NCI-H774 (cell line): ENCODE measurements at regions not wholly inside any gene's neighbourhood (a gene's known extent, or its start where the extent isn't known, plus 50 kb on each side); places are given as distances from the start of the nearest gene placed in this dataset.
A peak's percentile ranks its signal among the peaks of the same experiment; 100 is the strongest.

Experiments used
- DNase-seq: peaks from one replicate; lab custom pipeline; 2025; lab: John Stamatoyannopoulos, UW

GRCh38 chr9:81847181-81847915, 80.9 kb upstream of the SPATA31D4 start:
- DNase-seq, result no peak

- no peak for DNase-seq
Observed at GRCh38 chr9:81848472-81848871, 79.8 kb upstream of the SPATA31D4 start.

- no peak for DNase-seq
Observed at GRCh38 chr9:81849631-81850259, 78.5 kb upstream of the SPATA31D4 start.

GRCh38 chr9:81850724-81851123, 77.5 kb upstream of the SPATA31D4 start:
- DNase-seq, result no peak

DNA sequence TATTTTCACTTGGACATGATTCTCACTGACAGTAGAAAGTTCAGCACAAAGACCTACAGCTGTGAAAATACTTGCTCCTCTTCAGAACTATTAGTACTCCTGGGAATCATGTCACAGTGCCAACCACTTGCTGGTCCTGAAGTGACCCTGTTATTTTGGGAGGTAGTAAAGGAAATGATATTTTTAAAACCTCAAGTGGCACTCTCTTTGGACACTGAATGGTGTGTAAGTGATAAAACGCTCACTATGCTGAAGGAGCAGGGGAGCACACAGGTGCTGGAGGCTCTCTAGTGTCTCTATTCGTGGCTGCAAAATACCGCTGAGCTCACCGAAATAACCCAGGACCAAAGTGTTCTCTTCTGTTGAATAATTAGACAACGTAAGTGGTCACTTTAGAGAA, 76.9 kb upstream of the SPATA31D4 start:
- DNase-seq, result peak; percentile 23

GRCh38 chr9:81852820-81853219, 75.4 kb upstream of the SPATA31D4 start:
- no peak for DNase-seq

- DNase-seq, result no peak
Observed at GRCh38 chr9:81855538-81855937, 72.7 kb upstream of the SPATA31D4 start.

GRCh38 chr9:81858657-81859430, 69.4 kb upstream of the SPATA31D4 start:
- no peak for DNase-seq

GRCh38 chr9:81860581-81860980, 67.6 kb upstream of the SPATA31D4 start:
- DNase-seq, result no peak

DNA sequence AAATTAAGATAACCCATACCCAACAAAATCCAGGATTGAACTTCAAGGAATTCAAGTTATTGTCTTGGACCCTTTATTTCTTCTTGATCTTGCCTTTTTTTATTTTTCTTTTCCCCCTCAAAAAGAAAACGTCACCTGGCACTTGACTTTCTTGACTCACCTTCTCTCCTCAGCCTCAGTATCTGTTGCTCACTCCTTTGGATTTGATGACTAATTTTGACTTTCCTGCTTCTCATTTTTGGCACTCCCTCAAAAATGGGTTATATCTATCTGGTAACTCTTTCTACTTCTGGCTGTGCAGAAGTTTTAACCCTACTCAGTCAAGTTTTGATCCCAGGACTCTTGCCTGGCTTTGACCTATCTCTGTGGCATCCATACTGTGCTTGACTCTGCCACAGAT, 66.6 kb upstream of the SPATA31D4 start:
- DNase-seq, result no peak

DNA sequence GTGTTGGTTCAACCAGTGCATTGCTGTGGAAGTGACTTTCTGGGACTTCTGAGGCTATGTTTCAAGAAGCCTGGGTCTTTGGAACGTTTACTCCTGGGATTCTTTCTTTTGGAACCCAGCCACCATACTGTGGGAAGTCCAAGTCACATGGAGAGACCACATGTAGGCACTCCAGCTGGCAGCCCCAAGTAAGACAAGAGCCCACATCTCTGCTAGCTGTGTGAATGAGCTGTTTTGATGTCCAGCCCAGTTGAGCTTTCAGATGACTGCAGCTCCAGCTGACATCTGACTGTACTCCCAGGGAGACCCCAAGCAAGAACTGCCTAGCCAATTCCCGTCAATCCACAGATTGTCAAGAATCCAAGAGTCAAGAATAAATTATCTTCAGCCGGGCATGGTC, 60.1 kb upstream of the SPATA31D4 start:
- no peak for DNase-seq

GRCh38 chr9:81871695-81872094, 56.5 kb upstream of the SPATA31D4 start:
- DNase-seq, result no peak

GRCh38 chr9:81874250-81874649, 54.0 kb upstream of the SPATA31D4 start:
- no peak for DNase-seq

DNA sequence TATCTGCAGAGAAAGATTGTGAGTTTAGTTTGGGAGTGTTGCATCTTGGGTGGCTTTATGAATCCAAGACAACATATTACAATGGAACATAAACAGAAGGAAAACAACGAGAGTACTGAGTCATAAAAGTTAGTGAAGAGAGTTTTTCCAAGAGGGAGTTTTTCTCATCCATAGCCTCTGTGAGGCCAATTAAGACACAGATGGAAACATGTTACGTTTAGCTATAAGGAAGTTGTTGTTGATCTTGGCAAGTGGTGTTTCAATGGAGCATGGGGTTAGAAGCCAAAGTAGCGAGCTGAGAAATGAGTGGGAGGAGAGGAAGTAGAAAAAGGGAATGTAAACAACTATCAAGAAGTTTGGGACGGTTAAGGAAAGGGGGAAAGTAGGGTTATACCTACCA, 53.3 kb upstream of the SPATA31D4 start:
- DNase-seq, result no peak

DNA sequence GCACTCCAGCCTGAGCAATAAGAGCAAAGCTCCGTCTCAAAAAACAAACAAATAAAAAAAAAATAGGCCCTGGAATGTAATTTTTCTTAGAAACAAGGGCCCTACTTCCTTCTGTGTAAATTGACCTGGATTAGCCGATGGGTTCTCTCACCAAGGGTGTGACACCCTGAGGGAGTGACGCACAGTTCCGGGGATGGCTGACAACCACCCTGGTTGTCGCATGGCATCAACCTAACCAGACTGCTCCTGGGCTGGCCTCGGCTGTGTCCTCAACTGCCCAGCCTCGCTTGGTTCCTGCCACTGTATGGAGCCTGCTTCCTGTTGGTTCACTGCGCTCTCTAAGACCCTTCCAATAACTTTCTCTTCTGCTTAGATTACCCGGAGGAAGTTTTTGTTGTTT, 51.2 kb upstream of the SPATA31D4 start:
- no peak for DNase-seq
